ENCODE measurements at regions not wholly inside any gene's neighbourhood (a gene's known extent, or its start where the extent isn't known, plus 50 kb on each side); places are given as distances from the start of the nearest gene placed in this dataset.

DNA sequence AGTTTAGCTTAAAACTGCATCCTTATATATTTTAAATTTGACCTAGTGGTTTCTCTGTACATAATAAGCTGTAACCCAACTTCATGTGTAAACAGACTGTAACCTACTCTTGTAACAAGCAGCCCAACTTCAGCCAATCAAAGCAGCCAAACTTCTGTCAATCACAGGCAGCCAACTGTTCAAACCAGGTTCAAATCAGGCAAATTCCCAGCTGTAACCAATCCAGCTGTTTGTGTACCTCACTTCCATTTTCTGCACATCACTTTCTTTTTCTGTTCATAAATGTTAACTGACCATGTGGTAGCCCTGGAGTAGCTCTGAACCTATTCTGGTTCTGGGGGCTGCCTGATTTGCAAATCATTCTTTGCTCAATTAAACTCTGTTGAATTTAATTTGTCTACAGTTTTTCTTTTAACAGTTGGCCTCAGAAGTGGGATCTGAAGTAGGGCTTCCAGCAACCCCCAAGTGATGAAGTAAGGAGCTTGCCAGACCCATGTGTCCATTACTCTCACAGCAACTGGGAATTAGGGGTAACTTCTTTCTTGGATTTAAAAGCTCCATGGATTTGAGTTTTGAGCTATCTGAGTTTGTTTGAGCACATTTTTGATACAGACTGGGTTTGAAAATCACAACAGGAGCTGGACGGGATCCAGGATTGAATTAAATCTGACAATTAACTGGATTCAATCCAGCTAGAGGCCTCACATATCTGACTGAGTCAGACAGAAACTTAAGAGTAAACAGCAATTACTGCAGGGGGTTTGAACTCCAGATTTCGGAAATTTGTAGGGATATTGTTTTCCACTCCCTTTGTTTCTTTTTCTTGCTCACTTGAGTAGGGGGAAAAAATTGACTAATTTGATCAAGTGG is 1569.7 kb upstream of the SLC39A10 start:
- intact Hi-C loops (cut with micrococcal nuclease; ENCODE audit: unreplicated experiment) = no loop called here
- Histone ChIP-seq H3K4me2 (ENCODE audit: low read length) (no peak overlapping the region), H3K36me3 (ENCODE audit: insufficient read depth, low read length) (no peaks in the 10 kb centered on the region), H3K79me2 (ENCODE audit: insufficient read depth, low read depth, low read length) (no peaks in the 10 kb centered on the region), H3K27ac (ENCODE audit: low read depth, low read length, poor library complexity, severe bottlenecking) (no peak overlapping the region), H4K20me1 (ENCODE audit: insufficient read depth, low read length) (no peaks in the 10 kb centered on the region), H3K4me3 (ENCODE audit: low read depth, low read length, poor library complexity, severe bottlenecking) (no peak overlapping the region), H3K9me3 (ENCODE audit: low read length) (no peaks in the 10 kb centered on the region; the same call in 1 of the 2 replicates), H2AFZ (ENCODE audit: low read length) (peak overlapping the region; percentile 52; the same call in 1 of the 2 replicates), H3K4me1 (ENCODE audit: insufficient read depth, low read length, poor library complexity, severe bottlenecking) (peaks cover 10% of the 10 kb centered on the region), H3K9me2 (ENCODE audit: insufficient read depth, low read length) (no peaks in the 10 kb centered on the region)
- no TSS peak for BruUV-seq (replicated peaks)
- DNase-seq (ENCODE audit: low spot score) = no peak
- ChIA-PET POLR2A (interaction anchor here (0.7 to 2.6 kb wide), 15 partner anchors 9 to 1246 kb away, joined by 3 to 28 read pairs (median 4); no protein-coding TSS in a partner anchor), CTCF (ENCODE audit: unreplicated experiment) (interaction anchor here (2.4 kb wide), 1 partner anchor 11 kb away, joined by 10 read pairs; no protein-coding TSS in a partner anchor)
- TF ChIP-seq, protein P1, sequence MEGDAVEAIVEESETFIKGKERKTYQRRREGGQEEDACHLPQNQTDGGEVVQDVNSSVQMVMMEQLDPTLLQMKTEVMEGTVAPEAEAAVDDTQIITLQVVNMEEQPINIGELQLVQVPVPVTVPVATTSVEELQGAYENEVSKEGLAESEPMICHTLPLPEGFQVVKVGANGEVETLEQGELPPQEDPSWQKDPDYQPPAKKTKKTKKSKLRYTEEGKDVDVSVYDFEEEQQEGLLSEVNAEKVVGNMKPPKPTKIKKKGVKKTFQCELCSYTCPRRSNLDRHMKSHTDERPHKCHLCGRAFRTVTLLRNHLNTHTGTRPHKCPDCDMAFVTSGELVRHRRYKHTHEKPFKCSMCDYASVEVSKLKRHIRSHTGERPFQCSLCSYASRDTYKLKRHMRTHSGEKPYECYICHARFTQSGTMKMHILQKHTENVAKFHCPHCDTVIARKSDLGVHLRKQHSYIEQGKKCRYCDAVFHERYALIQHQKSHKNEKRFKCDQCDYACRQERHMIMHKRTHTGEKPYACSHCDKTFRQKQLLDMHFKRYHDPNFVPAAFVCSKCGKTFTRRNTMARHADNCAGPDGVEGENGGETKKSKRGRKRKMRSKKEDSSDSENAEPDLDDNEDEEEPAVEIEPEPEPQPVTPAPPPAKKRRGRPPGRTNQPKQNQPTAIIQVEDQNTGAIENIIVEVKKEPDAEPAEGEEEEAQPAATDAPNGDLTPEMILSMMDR (conservative IDR thresholded peaks at IDR 0.05; ENCODE audit: low read length) = no peak
- TF ChIP-seq EZH2phosphoT487 (IDR thresholded peaks at IDR 0.05; ENCODE audit: borderline replicate concordance, low read depth, low read length) = no peak

DNA sequence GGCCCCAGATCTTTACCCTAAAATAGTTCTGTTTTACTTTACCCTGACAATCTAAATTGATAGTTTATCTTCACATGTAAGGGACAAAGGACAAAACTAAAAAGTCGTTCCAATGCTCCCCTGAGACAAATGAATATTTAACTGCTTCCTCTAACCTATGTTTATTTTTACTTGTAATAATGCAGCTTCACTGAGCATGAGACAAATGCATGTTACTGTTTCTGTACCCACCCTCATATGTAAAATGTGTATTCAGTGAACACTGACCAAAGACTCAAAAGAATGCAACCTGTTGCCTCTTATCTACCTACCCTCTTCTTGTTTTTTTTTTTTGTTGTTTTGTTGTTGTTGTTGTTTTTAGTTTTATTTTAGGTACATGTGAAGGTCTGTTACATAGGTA is 1570.9 kb upstream of the SLC39A10 start:
- TF ChIP-seq, protein P1 (conservative IDR thresholded peaks at IDR 0.05; ENCODE audit: low read length) = no peak
- no peak for TF ChIP-seq EZH2phosphoT487 (IDR thresholded peaks at IDR 0.05; ENCODE audit: borderline replicate concordance, low read depth, low read length)
- Histone ChIP-seq H3K79me2 (ENCODE audit: insufficient read depth, low read depth, low read length) (no peaks in the 10 kb centered on the region), H3K4me3 (ENCODE audit: low read depth, low read length, poor library complexity, severe bottlenecking) (no peak overlapping the region), H4K20me1 (ENCODE audit: insufficient read depth, low read length) (no peaks in the 10 kb centered on the region), H3K4me1 (ENCODE audit: insufficient read depth, low read length, poor library complexity, severe bottlenecking) (peaks cover 10% of the 10 kb centered on the region), H3K9me3 (ENCODE audit: low read length) (no peaks in the 10 kb centered on the region; the same call in 1 of the 2 replicates), H3K4me2 (ENCODE audit: low read length) (peak overlapping the region; percentile 22; the same call in 1 of the 2 replicates), H3K27ac (ENCODE audit: low read depth, low read length, poor library complexity, severe bottlenecking) (no peak overlapping the region), H3K36me3 (ENCODE audit: insufficient read depth, low read length) (no peaks in the 10 kb centered on the region), H3K9me2 (ENCODE audit: insufficient read depth, low read length) (no peaks in the 10 kb centered on the region), H2AFZ (ENCODE audit: low read length) (peak overlapping the region; percentile 52; the same call in 1 of the 2 replicates)
- ChIA-PET POLR2A (interaction anchor here (1.3 to 1.8 kb wide), 3 partner anchors 11 to 65 kb away, joined by 3 to 11 read pairs (median 7); no protein-coding TSS in a partner anchor), CTCF (ENCODE audit: unreplicated experiment) (no interaction called here)
- DNase-seq (ENCODE audit: low spot score) = no peak
- intact Hi-C loops (cut with micrococcal nuclease; ENCODE audit: unreplicated experiment) = no loop called here
- no TSS peak for BruUV-seq (replicated peaks)

DNA sequence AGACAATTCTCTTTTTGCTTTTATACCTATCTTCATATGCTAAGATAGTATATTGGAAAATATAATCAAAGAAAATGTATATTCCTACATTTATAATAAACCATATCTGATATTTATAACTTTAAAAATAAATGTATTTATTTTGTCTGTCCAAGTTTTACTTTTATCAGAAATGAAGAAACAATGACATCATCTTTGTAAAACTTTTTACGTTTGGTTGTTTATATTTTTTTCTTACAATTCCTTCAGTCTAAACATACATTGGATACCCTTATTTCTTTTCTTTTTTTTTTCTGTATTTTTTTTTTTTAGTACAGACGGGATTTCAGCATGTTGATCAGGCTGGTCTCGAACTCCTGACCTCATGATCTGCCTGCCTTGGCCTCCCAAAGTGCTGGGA is 1577.0 kb upstream of the SLC39A10 start:
- DNase-seq (ENCODE audit: low spot score) = no peak
- Histone ChIP-seq H3K4me2 (ENCODE audit: low read length) (no peak overlapping the region), H3K36me3 (ENCODE audit: insufficient read depth, low read length) (no peaks in the 10 kb centered on the region), H4K20me1 (ENCODE audit: insufficient read depth, low read length) (no peaks in the 10 kb centered on the region), H3K4me3 (ENCODE audit: low read depth, low read length, poor library complexity, severe bottlenecking) (no peak overlapping the region), H3K4me1 (ENCODE audit: insufficient read depth, low read length, poor library complexity, severe bottlenecking) (no peaks in the 10 kb centered on the region), H3K9me2 (ENCODE audit: insufficient read depth, low read length) (no peaks in the 10 kb centered on the region), H2AFZ (ENCODE audit: low read length) (no peak overlapping the region), H3K9me3 (ENCODE audit: low read length) (no peaks in the 10 kb centered on the region), H3K79me2 (ENCODE audit: insufficient read depth, low read depth, low read length) (no peaks in the 10 kb centered on the region), H3K27ac (ENCODE audit: low read depth, low read length, poor library complexity, severe bottlenecking) (no peak overlapping the region)
- ChIA-PET CTCF (ENCODE audit: unreplicated experiment) (no interaction called here), POLR2A (interaction anchor here (0.6 kb wide), 2 partner anchors 22 to 1389 kb away, joined by 4 read pairs; no protein-coding TSS in a partner anchor)
- no peak for TF ChIP-seq EZH2phosphoT487 (IDR thresholded peaks at IDR 0.05; ENCODE audit: borderline replicate concordance, low read depth, low read length)
- TF ChIP-seq, protein P1 (conservative IDR thresholded peaks at IDR 0.05; ENCODE audit: low read length) = no peak
- no TSS peak for BruUV-seq (replicated peaks)
- intact Hi-C loops (cut with micrococcal nuclease; ENCODE audit: unreplicated experiment) = no loop called here
